ENCODE measurements at regions not wholly inside any gene's neighbourhood (a gene's known extent, or its start where the extent isn't known, plus 50 kb on each side); places are given as distances from the start of the nearest gene placed in this dataset.

- TF ChIP-seq CTCF (IDR thresholded peaks at IDR 0.05; ENCODE audit: low read depth, low read length, poor library complexity, severe bottlenecking) = no peak
- no peak for TF ChIP-seq EZH2phosphoT487 (IDR thresholded peaks at IDR 0.05; ENCODE audit: borderline replicate concordance, low read length)
Observed at GRCh38 chr2:67015681-67016080, 381.5 kb upstream of the ETAA1 start.
